ENCODE measurements at regions not wholly inside any gene's neighbourhood (a gene's known extent, or its start where the extent isn't known, plus 50 kb on each side); places are given as distances from the start of the nearest gene placed in this dataset.
A peak's percentile ranks its signal among the peaks of the same experiment; 100 is the strongest.

GRCh38 chr17:63170795-63171194 is 204.8 kb downstream of the TANC2 start:
- no peak for TF ChIP-seq CTCF (IDR thresholded peaks at IDR 0.05; ENCODE audit: control insufficient read depth, extremely low read depth, insufficient read depth)
- DNase-seq (ENCODE audit: low read depth) = no peak
- H3K4me3 ChIP-seq (ENCODE audit: low read depth, low read length) = no peak overlapping the region

DNA sequence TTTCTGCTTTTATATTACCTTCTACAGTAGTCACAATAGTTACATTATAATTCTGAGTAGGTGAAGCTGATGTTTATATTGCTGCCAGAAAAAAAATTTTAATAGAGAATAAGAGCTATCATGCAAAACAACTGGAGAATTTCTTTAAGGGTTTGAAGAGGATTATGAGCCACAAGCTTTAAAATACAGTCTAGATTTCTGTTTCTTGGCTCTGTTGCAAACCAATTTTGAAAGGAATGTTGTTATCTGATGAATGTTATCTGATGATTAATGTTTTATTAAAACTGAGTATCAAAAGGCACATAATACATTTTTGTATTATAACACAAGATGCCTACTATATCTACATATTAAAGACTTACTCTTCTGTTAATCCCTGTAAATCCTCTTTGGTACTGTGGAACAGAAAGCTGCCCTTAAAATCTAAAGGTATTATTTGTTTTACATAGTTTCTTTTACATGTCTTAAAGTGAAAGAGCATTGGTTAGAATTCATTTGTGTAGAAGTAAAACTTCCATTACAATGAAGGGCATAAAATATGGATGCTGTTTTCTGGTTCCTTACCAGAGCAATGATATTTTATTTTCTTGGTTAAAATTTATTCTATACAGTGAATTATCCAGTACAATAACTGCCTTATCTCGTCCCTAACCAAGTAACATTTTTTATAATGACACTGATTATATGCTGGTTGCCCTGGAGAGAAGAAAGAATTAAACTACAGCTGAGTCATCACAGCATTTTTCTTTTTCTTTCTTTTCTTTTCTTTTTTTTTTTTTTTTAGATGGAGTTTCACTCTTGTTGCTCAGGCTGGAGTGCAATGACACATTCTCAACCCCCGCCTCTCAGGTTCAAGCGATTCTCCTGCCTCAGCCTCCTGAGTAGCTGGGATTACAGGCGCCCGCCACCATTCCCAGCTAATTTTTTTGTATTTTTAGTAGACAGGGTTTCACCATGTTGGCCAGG is 205.7 kb downstream of the TANC2 start:
- no peak overlapping the region for H3K4me3 ChIP-seq (ENCODE audit: low read depth, low read length)
- DNase-seq (ENCODE audit: low read depth) = no peak
- no peak for TF ChIP-seq CTCF (IDR thresholded peaks at IDR 0.05; ENCODE audit: control insufficient read depth, extremely low read depth, insufficient read depth)

- TF ChIP-seq CTCF (IDR thresholded peaks at IDR 0.05; ENCODE audit: control insufficient read depth, extremely low read depth, insufficient read depth) = no peak
- no peak overlapping the region for H3K4me3 ChIP-seq (ENCODE audit: low read depth, low read length)
- no peak for DNase-seq (ENCODE audit: low read depth)
Observed at GRCh38 chr17:63173450-63173849, 207.4 kb downstream of the TANC2 start.

- no peak for DNase-seq (ENCODE audit: low read depth)
- H3K4me3 ChIP-seq (ENCODE audit: low read depth, low read length) = no peak overlapping the region
- TF ChIP-seq CTCF (IDR thresholded peaks at IDR 0.05; ENCODE audit: control insufficient read depth, extremely low read depth, insufficient read depth) = no peak
Observed at GRCh38 chr17:63173903-63174302, 207.9 kb downstream of the TANC2 start.

GRCh38 chr17:63178530-63178929 is 212.5 kb downstream of the TANC2 start:
- H3K4me3 ChIP-seq (ENCODE audit: low read depth, low read length) = no peak overlapping the region
- peak; percentile 41 for DNase-seq (ENCODE audit: low read depth)
- no peak for TF ChIP-seq CTCF (IDR thresholded peaks at IDR 0.05; ENCODE audit: control insufficient read depth, extremely low read depth, insufficient read depth)

DNA sequence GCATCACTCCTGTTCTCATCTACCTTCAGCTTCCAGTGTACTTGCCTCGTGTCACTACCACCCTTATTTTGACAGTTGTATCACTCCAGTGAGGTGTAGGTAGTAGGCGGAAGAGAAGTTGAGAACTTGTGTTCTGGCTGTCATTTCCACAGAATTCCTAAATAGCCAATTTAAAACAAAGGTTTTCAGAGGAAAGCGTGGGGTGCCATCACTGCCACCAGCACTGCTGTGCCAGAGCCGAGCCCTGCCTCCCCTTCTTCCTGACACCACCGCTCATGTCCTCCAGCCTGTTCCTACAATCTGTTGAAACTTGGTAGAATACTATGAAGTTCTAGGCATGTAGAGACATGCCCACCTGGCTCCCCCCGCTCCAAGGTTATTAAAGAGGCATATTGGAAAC is 215.8 kb downstream of the TANC2 start:
- H3K4me3 ChIP-seq (ENCODE audit: low read depth, low read length) = no peak overlapping the region

More for the DNA sequence above, 215.8 kb downstream of the TANC2 start:
- no peak for TF ChIP-seq CTCF (IDR thresholded peaks at IDR 0.05; ENCODE audit: control insufficient read depth, extremely low read depth, insufficient read depth)
- no peak for DNase-seq (ENCODE audit: low read depth)
